GM08714 (cell line): ENCODE measurements at regions not wholly inside any gene's neighbourhood (a gene's known extent, or its start where the extent isn't known, plus 50 kb on each side); places are given as distances from the start of the nearest gene placed in this dataset.

Source experiments
- H3K4me3 ChIP-seq: fragments of 200-500 bp; sonication (Bioruptor generic); 2 replicates; pipeline ENCODE4 v1.5.1; 2014; ENCODE audit warnings: mild to moderate bottlenecking, low read length, inconsistent platforms
- ZNF274 ChIP-seq: IDR thresholded peaks from 2 replicates; pipeline ENCODE4 v1.6.1; 2012; ENCODE audit warnings: mild to moderate bottlenecking, low read depth, low read length

GRCh38 chr3:193790086-193790990 is 197.3 kb downstream of the OPA1 start:
- H3K4me3 ChIP-seq: no peak overlapping the region
- no peak for TF ChIP-seq ZNF274

DNA sequence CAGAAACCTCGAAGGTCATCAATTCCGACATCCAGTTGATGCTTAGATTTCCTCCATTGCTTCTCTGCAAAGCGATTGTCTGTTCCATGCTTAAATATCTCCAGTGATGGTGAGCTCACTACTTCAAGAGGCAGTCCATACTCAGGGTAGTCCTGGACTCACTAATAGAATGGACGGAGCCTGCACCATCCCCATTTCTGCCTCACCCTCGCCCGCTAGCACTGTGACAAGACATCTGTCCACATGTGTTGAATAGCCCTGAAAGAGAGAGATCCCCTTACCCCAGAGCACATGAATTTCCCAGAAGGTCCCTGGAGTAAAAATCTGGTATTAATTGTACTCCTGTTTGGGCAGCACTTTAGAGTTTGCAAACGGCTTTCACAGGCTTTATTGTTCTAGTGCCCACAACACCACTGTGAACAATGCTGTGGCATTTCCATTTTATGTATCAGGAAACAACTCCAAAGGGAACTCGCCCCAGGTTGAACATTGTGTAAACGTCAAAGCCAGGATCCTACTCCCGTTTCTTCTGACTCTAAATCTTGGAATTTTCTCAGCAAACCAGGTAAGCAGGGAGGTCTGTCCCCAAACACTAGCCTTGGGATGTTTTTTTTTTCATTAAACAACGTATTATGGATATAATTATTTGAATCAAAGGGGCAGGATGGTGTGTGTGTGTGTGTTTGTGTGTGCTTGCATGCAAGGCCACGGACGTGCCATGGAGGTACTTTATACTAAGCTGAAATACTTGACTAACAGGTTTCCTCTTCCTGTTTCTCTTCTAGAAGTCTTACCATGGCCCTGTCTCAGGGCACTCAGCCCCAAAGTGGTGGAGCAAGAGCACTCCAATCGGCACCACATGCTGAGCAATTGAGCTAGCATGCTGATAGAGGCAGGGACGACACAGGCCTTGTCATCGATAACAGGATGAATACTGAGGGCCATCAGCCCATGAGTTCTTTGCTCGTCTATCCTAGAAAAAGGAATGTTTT is 198.3 kb downstream of the OPA1 start:
- no peak overlapping the region for H3K4me3 ChIP-seq
- TF ChIP-seq ZNF274: no peak

DNA sequence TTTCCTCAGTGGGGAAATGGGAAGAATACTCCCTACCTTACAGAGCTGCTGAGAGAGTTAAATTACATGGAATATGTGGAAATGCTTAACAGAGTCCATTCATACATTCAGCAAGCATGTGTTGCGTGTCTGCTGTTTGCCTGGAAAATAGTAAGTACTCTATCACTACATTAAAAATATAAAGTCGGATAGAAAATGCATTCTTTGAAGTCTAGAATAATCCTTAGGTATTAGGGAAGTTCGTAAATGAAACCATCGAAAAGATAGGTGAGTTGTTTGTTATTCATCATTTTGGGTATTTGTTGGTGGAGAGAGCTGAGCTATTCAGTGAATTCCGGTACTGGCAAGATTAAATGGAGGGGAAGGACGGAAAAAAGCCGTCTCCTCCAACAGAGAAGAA is 200.1 kb downstream of the OPA1 start:
- no peak for TF ChIP-seq ZNF274

GRCh38 chr3:193794002-193794881 is 201.2 kb downstream of the OPA1 start:
- no peak overlapping the region for H3K4me3 ChIP-seq
- TF ChIP-seq ZNF274: no peak

More for the DNA sequence above, 200.1 kb downstream of the OPA1 start:
- H3K4me3 ChIP-seq: no peak overlapping the region

- TF ChIP-seq ZNF274: no peak
- no peak overlapping the region for H3K4me3 ChIP-seq
These were observed 202.2 kb downstream of the OPA1 start for GRCh38 chr3:193795062-193795690.

DNA sequence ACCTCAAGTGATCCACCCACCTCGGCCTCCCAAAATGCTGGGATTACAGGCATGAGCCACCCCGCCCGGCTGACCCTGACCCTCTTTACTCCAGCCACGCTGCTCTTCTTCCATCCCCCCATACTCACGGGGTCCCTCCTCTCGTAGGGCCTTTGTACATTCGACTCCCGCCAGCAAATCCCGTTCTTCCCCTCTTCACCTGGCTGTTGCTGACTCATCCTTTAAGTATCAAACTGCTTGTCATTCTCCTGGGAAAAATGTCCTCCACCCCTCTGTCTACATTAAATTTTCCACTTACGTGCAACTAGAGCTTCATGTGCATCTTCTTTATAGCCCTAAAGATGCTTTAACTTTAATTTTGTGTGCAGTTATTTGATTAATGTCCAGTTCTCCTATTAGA is 203.1 kb downstream of the OPA1 start:
- H3K4me3 ChIP-seq: no peak overlapping the region
- TF ChIP-seq ZNF274: no peak

DNA sequence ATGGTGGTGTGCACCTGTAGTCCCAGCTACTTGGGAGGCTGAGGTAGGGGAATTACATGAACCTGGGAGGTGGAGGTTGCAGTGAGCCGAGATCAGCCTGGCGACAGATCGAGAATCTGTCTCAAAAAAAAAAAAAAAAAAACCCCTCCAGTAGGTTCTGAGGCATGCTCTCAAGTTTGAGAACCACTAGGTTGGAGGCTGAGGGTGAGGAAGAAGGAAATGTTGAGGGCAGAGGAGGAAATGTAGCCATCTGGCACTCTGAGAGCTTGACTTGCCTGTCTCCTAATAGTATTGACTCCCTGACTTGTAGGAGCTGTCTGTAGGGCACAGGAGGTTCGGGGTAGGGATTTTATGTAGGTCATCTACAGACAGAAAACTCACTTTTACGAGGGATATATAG is 204.6 kb downstream of the OPA1 start:
- TF ChIP-seq ZNF274: no peak
- no peak overlapping the region for H3K4me3 ChIP-seq

DNA sequence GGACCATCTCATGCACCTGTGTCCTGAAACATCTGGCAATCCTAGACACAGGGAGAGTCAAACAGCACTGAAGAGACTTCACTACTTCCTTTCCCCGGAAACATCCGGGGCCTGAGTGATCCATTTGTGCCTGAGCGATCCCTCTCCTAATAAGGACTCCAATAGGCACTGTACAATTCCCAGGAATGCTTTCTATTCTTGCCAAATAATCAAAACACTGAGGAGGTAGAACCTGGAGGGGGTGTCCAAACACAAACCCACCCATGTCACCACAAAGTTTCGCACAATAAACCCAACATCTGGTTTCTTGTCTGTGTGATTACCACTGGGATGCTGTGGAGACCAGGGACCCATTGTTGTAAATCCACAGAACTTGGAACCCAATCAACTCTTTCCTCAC is 205.0 kb downstream of the OPA1 start:
- H3K4me3 ChIP-seq: no peak overlapping the region
- no peak for TF ChIP-seq ZNF274

DNA sequence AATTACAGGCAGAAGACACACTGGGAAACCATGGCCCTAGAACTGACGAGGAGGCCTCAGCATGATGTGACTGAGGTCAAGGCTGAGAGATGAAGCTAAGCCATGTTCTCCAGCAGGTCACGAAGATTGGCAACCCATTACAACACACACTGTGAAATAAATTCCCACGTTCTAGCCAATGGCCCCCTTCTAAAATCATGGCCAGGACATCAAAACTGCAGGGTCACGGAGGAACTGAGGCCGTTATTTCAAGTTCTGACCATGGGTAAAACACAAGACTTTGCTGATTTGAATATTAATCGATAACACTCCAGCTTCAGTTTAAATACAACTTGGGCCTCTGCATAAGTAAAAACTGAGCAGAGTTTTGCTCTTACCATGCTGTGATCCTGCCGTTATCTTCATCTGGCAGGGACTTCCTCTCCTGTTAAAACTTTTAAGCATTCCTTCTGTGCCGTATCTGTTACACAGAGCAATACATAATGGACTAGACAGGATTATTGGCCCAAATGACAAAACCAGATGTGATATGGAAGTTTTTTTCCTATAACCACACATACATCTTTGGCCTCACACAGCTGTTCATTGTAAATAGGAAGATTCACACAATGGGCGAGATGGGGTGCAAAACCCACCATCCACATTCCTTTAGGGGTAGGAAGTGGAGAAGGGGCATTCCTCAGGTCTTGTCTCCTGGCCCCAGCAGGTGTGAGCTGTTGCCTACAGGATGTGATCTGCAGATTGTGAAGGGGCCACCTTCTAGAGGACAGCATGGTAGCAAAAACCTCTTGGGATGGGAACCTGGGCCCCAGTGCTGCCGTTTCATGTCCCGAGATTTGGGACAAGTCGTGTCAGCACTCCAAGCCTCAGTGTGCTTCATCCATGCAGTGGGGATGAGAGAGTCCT is 207.4 kb downstream of the OPA1 start:
- TF ChIP-seq ZNF274: no peak

GRCh38 chr3:193801097-193801496 is 208.1 kb downstream of the OPA1 start:
- no peak overlapping the region for H3K4me3 ChIP-seq
- TF ChIP-seq ZNF274: no peak

More for the DNA sequence above, 207.4 kb downstream of the OPA1 start:
- H3K4me3 ChIP-seq: no peak overlapping the region

- TF ChIP-seq ZNF274: no peak
These were observed 210.3 kb downstream of the OPA1 start for GRCh38 chr3:193803288-193803687.

GRCh38 chr3:193805448-193805847 is 212.4 kb downstream of the OPA1 start:
- H3K4me3 ChIP-seq: no peak overlapping the region
- TF ChIP-seq ZNF274: no peak

More at GRCh38 chr3:193803288-193803687, 210.3 kb downstream of the OPA1 start:
- H3K4me3 ChIP-seq: no peak overlapping the region
